Gastrocnemius medialis (tissue), 4 donors: ENCODE measurements at regions not wholly inside any gene's neighbourhood (a gene's known extent, or its start where the extent isn't known, plus 50 kb on each side); places are given as distances from the start of the nearest gene placed in this dataset.

Experiments used
- CTCF ChIP-seq, 5 experiments: fragments of 450-650 bp in 3 of 5; fragments of 200-600 bp in 2 of 5; sonication (generic) in 2 of 5; IDR thresholded peaks in 4 of 5; conservative IDR thresholded peaks in 1 of 5; 1 replicate in 4 of 5; 2 replicates in 1 of 5; pipeline ENCODE4 v1.5.1; 2016 to 2019; ENCODE audit warnings: antibody characterized with exemption in 5 of 5, mild to moderate bottlenecking in 3 of 5, moderate library complexity in 3 of 5
- POLR2A ChIP-seq, 2 donors: fragments of 450-650 bp; IDR thresholded peaks; one replicate each; pipeline ENCODE4 v1.6.1; 2017; ENCODE audit warnings: antibody characterized with exemption in 2 of 2, mild to moderate bottlenecking in 2 of 2, moderate library complexity in 2 of 2

GRCh38 chr22:47550524-47551430 lies 788.3 kb downstream of the TBC1D22A start:
- TF ChIP-seq POLR2A (IDR thresholded peaks at IDR 0.05) = no peak
- TF ChIP-seq CTCF (IDR thresholded peaks at IDR 0.05 in 4 of 5, conservative IDR thresholded peaks at IDR 0.05 in 1 of 5) = no peak
